ENCODE measurements at regions not wholly inside any gene's neighbourhood (a gene's known extent, or its start where the extent isn't known, plus 50 kb on each side); places are given as distances from the start of the nearest gene placed in this dataset.

- Histone ChIP-seq H3K4me3 (ENCODE audit: low read depth, low read length) (no peak overlapping the region), H3K36me3 (ENCODE audit: control insufficient read depth, insufficient read depth, low read length) (no peaks in the 10 kb centered on the region), H3K27me3 (ENCODE audit: control insufficient read depth, insufficient read depth, low read length) (no peaks in the 10 kb centered on the region)
- ChIA-PET CTCF (no interaction called here), POLR2A (no interaction called here)
- DNase-seq (ENCODE audit: low read depth), result no peak
- TF ChIP-seq CTCF (IDR thresholded peaks at IDR 0.05; ENCODE audit: insufficient read depth, low read depth, low read length), result no peak
These were observed 183.0 kb downstream of the TSHZ3 start for GRCh38 chr19:31166206-31166605.

- DNase-seq (ENCODE audit: low read depth), result no peak
- ChIA-PET POLR2A (no interaction called here), CTCF (no interaction called here)
- Histone ChIP-seq H3K4me3 (ENCODE audit: low read depth, low read length) (no peak overlapping the region), H3K36me3 (ENCODE audit: control insufficient read depth, insufficient read depth, low read length) (no peaks in the 10 kb centered on the region), H3K27me3 (ENCODE audit: control insufficient read depth, insufficient read depth, low read length) (no peaks in the 10 kb centered on the region)
- TF ChIP-seq CTCF (IDR thresholded peaks at IDR 0.05; ENCODE audit: insufficient read depth, low read depth, low read length), result no peak
These were observed 184.4 kb downstream of the TSHZ3 start for GRCh38 chr19:31164791-31165251.

- no peak for DNase-seq (ENCODE audit: low read depth)
These were observed 188.8 kb downstream of the TSHZ3 start for GRCh38 chr19:31160336-31160926.

GRCh38 chr19:31154021-31154420, 195.2 kb downstream of the TSHZ3 start:
- Histone ChIP-seq H3K4me3 (ENCODE audit: low read depth, low read length) (no peak overlapping the region), H3K36me3 (ENCODE audit: control insufficient read depth, insufficient read depth, low read length) (no peaks in the 10 kb centered on the region), H3K27me3 (ENCODE audit: control insufficient read depth, insufficient read depth, low read length) (no peaks in the 10 kb centered on the region)
- TF ChIP-seq CTCF (IDR thresholded peaks at IDR 0.05; ENCODE audit: insufficient read depth, low read depth, low read length), result no peak
- CTCF ChIA-PET, result no interaction called here
- POLR2A ChIA-PET, result no interaction called here
- DNase-seq (ENCODE audit: low read depth), result peak; percentile 18

More at GRCh38 chr19:31160336-31160926, 188.8 kb downstream of the TSHZ3 start:
- no peaks in the 10 kb centered on the region for H3K27me3 ChIP-seq (ENCODE audit: control insufficient read depth, insufficient read depth, low read length)
- H3K4me3 ChIP-seq (ENCODE audit: low read depth, low read length), result no peak overlapping the region
- TF ChIP-seq CTCF (IDR thresholded peaks at IDR 0.05; ENCODE audit: insufficient read depth, low read depth, low read length), result no peak
- POLR2A ChIA-PET, result no interaction called here
- no peaks in the 10 kb centered on the region for H3K36me3 ChIP-seq (ENCODE audit: control insufficient read depth, insufficient read depth, low read length)
- CTCF ChIA-PET, result interaction anchor here (0.6 to 1.0 kb wide), 3 partner anchors 12 to 37 kb away, joined by 3 read pairs; no protein-coding TSS in a partner anchor

- H3K27me3 ChIP-seq (ENCODE audit: control insufficient read depth, insufficient read depth, low read length), result no peaks in the 10 kb centered on the region
- no peaks in the 10 kb centered on the region for H3K36me3 ChIP-seq (ENCODE audit: control insufficient read depth, insufficient read depth, low read length)
- ChIA-PET CTCF (interaction anchor here (1.3 kb wide), 1 partner anchor 49 kb away, joined by 5 read pairs; no protein-coding TSS in a partner anchor), POLR2A (no interaction called here)
- no peak for TF ChIP-seq CTCF (IDR thresholded peaks at IDR 0.05; ENCODE audit: insufficient read depth, low read depth, low read length)
- no peak for DNase-seq (ENCODE audit: low read depth)
- H3K4me3 ChIP-seq (ENCODE audit: low read depth, low read length), result no peak overlapping the region
These were observed 196.3 kb downstream of the TSHZ3 start for GRCh38 chr19:31152906-31153305.
